OCI-LY7 (cell line): ENCODE measurements at regions not wholly inside any gene's neighbourhood (a gene's known extent, or its start where the extent isn't known, plus 50 kb on each side); places are given as distances from the start of the nearest gene placed in this dataset.
"Not testable (repeated sequence)": the region's sequence is repeated elsewhere in the genome, so short reads cannot be mapped to it uniquely, and the experiment has no call there.

ENCODE experiments used
- BruUV-seq: library from RNA; stranded (reverse); fragments of 400-500 nt; replicated peaks from 2 replicates; lab custom pipeline; 2021; lab: Mats Ljungman, UMichigan
- CTCF ChIA-PET: fragments of 300-600 bp; sonication (Branson Sonifier 250); formaldehyde crosslinking; loops from one replicate; lab custom pipeline; 2022; ENCODE audit warnings: antibody characterized with exemption; ENCODE audit not compliant: unreplicated experiment; lab: Charles Lee
- POLR2A ChIA-PET: fragments of 300-600 bp; sonication (Branson Sonifier 250); formaldehyde crosslinking; loops from one replicate; lab custom pipeline; 2022; ENCODE audit warnings: antibody characterized with exemption; lab: Charles Lee
- DNase-seq: peaks from one replicate; pipeline ENCODE4 v3.0.0-alpha.2; 2015; ENCODE audit warnings: low spot score
- H2AFZ ChIP-seq: fragments of 200-600 bp; sonication (generic), shearing (Covaris generic); 2 replicates; pipeline ENCODE4 v1.6.1; 2014; ENCODE audit warnings: mild to moderate bottlenecking, antibody characterized with exemption, low read length, moderate library complexity
- H3K27ac ChIP-seq: fragments of 200-600 bp; sonication (generic); 2 replicates; pipeline ENCODE4 v1.5.1; 2014; ENCODE audit warnings: mixed run types, low read depth, mild to moderate bottlenecking, moderate library complexity, low read length, inconsistent platforms; ENCODE audit not compliant: poor library complexity, severe bottlenecking
- H3K36me3 ChIP-seq: fragments of 200-600 bp; sonication (generic); 2 replicates; pipeline ENCODE4 v1.6.1; 2014; ENCODE audit warnings: mild to moderate bottlenecking, antibody characterized with exemption, low read length, moderate library complexity, mixed read lengths; ENCODE audit not compliant: insufficient read depth
- H3K4me1 ChIP-seq: fragments of 200-600 bp; sonication (generic); 2 replicates; pipeline ENCODE4 v1.5.1; 2014; ENCODE audit warnings: mild to moderate bottlenecking, low read length; ENCODE audit not compliant: insufficient read depth, poor library complexity, severe bottlenecking
- H3K4me2 ChIP-seq: fragments of 200-600 bp; sonication (generic); 2 replicates; pipeline ENCODE4 v1.6.1; 2014; ENCODE audit warnings: mild to moderate bottlenecking, low read length
- H3K4me3 ChIP-seq: fragments of 200-600 bp; sonication (generic); 2 replicates; pipeline ENCODE4 v1.5.1; 2014; ENCODE audit warnings: mild to moderate bottlenecking, low read depth, low read length; ENCODE audit not compliant: poor library complexity, severe bottlenecking
- H3K79me2 ChIP-seq: fragments of 200-600 bp; sonication (generic); 2 replicates; pipeline ENCODE4 v1.6.1; 2016; ENCODE audit warnings: low read depth, mild to moderate bottlenecking, low read length, moderate library complexity, mixed read lengths; ENCODE audit not compliant: insufficient read depth
- H3K9me2 ChIP-seq: fragments of 200-600 bp; sonication (generic); 2 replicates; pipeline ENCODE4 v1.6.1; 2016; ENCODE audit warnings: mild to moderate bottlenecking, low read length, mixed read lengths; ENCODE audit not compliant: insufficient read depth
- H3K9me3 ChIP-seq: fragments of 200-600 bp; sonication (generic); 2 replicates; pipeline ENCODE4 v1.6.1; 2014; ENCODE audit warnings: mild to moderate bottlenecking, mixed run types, low read length, mixed read lengths
- H4K20me1 ChIP-seq: fragments of 200-600 bp; sonication (generic); 2 replicates; pipeline ENCODE4 v1.6.1; 2014; ENCODE audit warnings: mild to moderate bottlenecking, antibody characterized with exemption, low read length, moderate library complexity, mixed read lengths; ENCODE audit not compliant: insufficient read depth
- CTCF ChIP-seq: fragments of 200-600 bp; sonication (generic); conservative IDR thresholded peaks from 2 replicates; pipeline ENCODE4 v1.5.1; 2014; ENCODE audit warnings: mild to moderate bottlenecking, antibody characterized with exemption, low read length, moderate library complexity, mixed read lengths
- EZH2phosphoT487 ChIP-seq: fragments of 200-600 bp; sonication (generic); IDR thresholded peaks from 2 replicates; pipeline ENCODE4 v1.6.1; 2018; ENCODE audit warnings: low read depth, borderline replicate concordance, mild to moderate bottlenecking, mixed run types, antibody characterized with exemption, low read length, moderate library complexity, mixed read lengths
- intact Hi-C: fragments of 100-400 bp; cut with micrococcal nuclease; formaldehyde crosslinking; loops from one replicate; pipeline ENCODE4 v1.10.0; 2022; ENCODE audit not compliant: unreplicated experiment

GRCh38 chrX:77347572-77347971 lies 99.6 kb upstream of the FGF16 start:
- H3K9me3 ChIP-seq = no peaks in the 10 kb centered on the region
- ChIA-PET POLR2A (no interaction called here), CTCF (no interaction called here)
- no peaks in the 10 kb centered on the region for H3K36me3 ChIP-seq
- TF ChIP-seq CTCF (no peak), EZH2phosphoT487 (no peak)
- no peak overlapping the region for H3K27ac ChIP-seq
- H3K79me2 ChIP-seq = no peaks in the 10 kb centered on the region
- H3K4me3 ChIP-seq = no peak overlapping the region
- H4K20me1 ChIP-seq = no peaks in the 10 kb centered on the region
- no TSS peak for BruUV-seq
- no peak for DNase-seq
- intact Hi-C loops = no loop called here
- H2AFZ ChIP-seq = no peak overlapping the region
- no peak overlapping the region for H3K4me2 ChIP-seq
- no peaks in the 10 kb centered on the region for H3K9me2 ChIP-seq
- H3K4me1 ChIP-seq = no peaks in the 10 kb centered on the region

- CTCF ChIA-PET = no interaction called here
- Histone ChIP-seq H3K36me3 (no peaks in the 10 kb centered on the region), H3K9me2 (no peaks in the 10 kb centered on the region), H2AFZ (no peak overlapping the region), H3K4me1 (no peaks in the 10 kb centered on the region), H3K27ac (no peak overlapping the region), H3K9me3 (no peaks in the 10 kb centered on the region), H3K79me2 (no peaks in the 10 kb centered on the region), H3K4me2 (no peak overlapping the region), H3K4me3 (no peak overlapping the region), H4K20me1 (no peaks in the 10 kb centered on the region)
- TF ChIP-seq CTCF (no peak), EZH2phosphoT487 (no peak)
- BruUV-seq = no TSS peak
- intact Hi-C loops = no loop called here
- POLR2A ChIA-PET = no interaction called here
- no peak for DNase-seq
Measured at GRCh38 chrX:77389891-77390290, 57.3 kb upstream of the FGF16 start.

GRCh38 chrX:77390365-77390764 lies 56.8 kb upstream of the FGF16 start:
- not testable (repeated sequence) for BruUV-seq

More at GRCh38 chrX:77390365-77390764, 56.8 kb upstream of the FGF16 start:
- H4K20me1 ChIP-seq, H3K79me2 ChIP-seq, intact Hi-C loops, H3K9me3 ChIP-seq, POLR2A ChIA-PET, H3K4me3 ChIP-seq, H3K36me3 ChIP-seq, CTCF ChIA-PET, H2AFZ ChIP-seq, DNase-seq, H3K27ac ChIP-seq, H3K9me2 ChIP-seq, H3K4me1 ChIP-seq, H3K4me2 ChIP-seq: not testable (repeated sequence)
